ENCODE measurements at regions not wholly inside any gene's neighbourhood (a gene's known extent, or its start where the extent isn't known, plus 50 kb on each side); places are given as distances from the start of the nearest gene placed in this dataset.

DNA sequence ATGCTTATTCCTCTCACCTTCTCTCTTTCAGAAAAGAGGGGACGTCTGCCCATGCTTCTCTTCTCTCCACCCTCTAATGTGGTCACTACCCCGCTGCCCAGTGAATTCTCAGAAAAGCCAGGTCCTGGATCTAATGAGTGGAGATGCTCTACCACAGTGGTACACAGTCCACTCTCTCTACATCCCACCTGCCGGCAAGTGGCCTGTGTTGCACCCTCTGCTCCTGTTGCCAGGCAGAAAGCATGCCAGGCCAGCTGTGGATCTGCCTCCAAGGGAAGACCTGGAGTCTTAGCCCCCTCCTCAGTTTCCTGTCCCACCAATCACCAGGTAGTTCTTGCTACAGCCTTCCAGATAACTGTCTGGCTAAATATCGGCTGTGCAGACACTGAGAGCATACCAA, 71.2 kb upstream of the SPDL1 start:
- Histone ChIP-seq H3K4me3 (no peak overlapping the region), H3K27ac (no peak overlapping the region)
- no peak for DNase-seq (ENCODE audit: low spot score)
- no peak for TF ChIP-seq CTCF (IDR thresholded peaks at IDR 0.05)

- no peak for DNase-seq (ENCODE audit: low spot score)
- no peak overlapping the region for H3K4me3 ChIP-seq
- no peak for TF ChIP-seq CTCF (IDR thresholded peaks at IDR 0.05)
These were observed 71.9 kb upstream of the SPDL1 start for GRCh38 chr5:169511708-169512107.

DNA sequence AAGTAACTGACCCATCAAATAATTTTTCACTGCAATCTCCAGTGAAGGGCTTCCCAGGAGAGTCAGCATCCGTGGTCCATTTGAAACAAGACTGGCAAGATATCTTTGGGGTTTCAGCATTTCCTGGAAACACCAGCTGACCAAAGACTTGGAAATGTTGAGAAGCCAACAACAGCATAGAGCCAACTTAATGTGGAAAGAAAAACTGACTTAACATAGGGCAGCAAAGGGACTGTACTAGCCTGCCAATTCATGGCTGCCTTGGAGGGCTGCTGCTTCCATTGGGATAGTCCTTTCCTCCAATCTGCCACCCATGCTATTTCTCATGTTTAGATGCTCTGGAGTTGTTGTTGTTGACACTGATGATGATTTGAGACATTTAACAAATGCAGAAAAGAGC, 76.5 kb upstream of the SPDL1 start:
- H3K27ac ChIP-seq = no peak overlapping the region
- TF ChIP-seq CTCF (IDR thresholded peaks at IDR 0.05) = no peak
- no peak for DNase-seq (ENCODE audit: low spot score)
- H3K4me3 ChIP-seq = no peak overlapping the region

More at GRCh38 chr5:169511708-169512107, 71.9 kb upstream of the SPDL1 start:
- no peak overlapping the region for H3K27ac ChIP-seq

- DNase-seq (ENCODE audit: low spot score) = no peak
- TF ChIP-seq CTCF (IDR thresholded peaks at IDR 0.05) = no peak
- Histone ChIP-seq H3K4me3 (no peak overlapping the region), H3K27ac (no peak overlapping the region)
These were observed 79.7 kb upstream of the SPDL1 start for GRCh38 chr5:169503886-169504285.

DNA sequence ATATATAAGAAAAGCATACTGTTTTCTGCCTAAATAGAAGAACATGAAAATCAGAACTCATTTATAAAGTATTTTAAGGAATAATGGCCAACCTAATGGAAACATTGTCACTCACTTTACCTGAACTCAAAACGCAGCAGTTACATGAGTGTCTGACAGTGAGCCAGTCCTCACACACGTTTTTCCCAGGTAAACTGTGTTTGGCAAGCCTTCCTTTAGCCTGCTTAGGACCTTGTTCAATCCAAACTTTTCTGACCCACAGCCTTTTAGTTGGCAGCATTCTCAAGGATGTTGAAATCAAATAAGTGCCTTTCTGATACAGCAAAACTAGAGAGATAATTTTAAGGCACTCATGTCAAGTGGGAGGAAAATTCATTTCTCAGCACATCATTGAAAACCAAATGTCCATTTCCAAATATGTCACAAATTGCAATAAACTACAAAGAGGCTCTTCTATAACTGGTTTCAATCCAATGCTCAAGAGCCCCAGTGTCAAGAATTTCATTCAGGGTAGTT, 83.5 kb upstream of the SPDL1 start:
- Histone ChIP-seq H3K27ac (no peak overlapping the region), H3K4me3 (no peak overlapping the region)
- no peak for TF ChIP-seq CTCF (IDR thresholded peaks at IDR 0.05)
- DNase-seq (ENCODE audit: low spot score) = no peak

DNA sequence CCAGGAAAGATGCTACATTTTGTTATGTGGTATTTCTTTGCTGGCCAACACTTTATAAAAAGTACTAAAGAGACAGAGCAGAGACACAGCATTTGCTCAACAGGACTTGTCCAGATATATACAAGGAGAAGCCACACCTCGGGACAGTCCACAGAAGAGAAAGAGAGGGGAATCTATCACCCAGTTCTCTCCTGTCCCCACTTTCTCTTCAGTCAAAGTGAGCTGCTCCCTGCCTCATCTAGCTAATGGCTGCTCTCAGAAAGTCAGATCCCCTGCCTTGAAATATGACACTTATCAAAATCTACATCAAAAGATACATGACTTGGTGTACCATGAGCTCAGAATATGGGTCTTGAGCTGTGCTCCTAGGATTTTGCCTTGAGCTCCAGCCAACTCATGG, 86.7 kb upstream of the SPDL1 start:
- H3K4me3 ChIP-seq = no peak overlapping the region
- DNase-seq (ENCODE audit: low spot score) = no peak
- TF ChIP-seq CTCF (IDR thresholded peaks at IDR 0.05) = no peak
- H3K27ac ChIP-seq = no peak overlapping the region

DNA sequence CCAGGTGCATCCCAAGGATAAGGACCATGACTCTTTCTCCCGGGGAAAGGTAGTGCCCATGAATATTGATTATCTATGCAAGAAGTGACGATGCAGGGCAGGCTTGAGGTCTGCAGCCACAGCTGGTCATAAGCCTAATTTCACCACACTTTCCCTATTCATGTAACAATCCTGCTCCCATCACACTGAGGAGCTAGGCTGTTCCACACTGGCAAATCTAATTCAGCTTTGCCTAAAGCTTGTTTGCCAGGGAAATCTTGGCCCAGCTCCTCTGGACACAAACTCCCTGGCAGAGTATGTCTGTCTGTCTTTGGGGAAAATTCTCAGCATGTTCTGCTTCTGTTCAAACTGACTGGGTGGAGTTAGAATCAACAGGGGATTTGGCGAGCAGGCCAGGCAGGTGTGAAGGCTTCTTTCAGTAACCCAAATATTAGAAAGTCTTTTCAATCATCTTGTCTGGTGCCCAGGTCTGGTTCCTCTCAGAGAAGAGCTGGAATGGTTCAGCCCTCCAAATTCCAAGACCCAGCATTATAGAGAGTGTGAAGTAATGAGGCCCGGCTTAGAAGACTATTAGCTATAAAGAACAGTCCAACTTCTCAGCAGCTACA, 88.5 kb upstream of the SPDL1 start:
- no peak overlapping the region for H3K4me3 ChIP-seq
- DNase-seq (ENCODE audit: low spot score) = no peak
- H3K27ac ChIP-seq = no peak overlapping the region
- TF ChIP-seq CTCF (IDR thresholded peaks at IDR 0.05) = no peak

Measured in coronary artery (tissue), 2 donors.